ENCODE measurements at regions not wholly inside any gene's neighbourhood (a gene's known extent, or its start where the extent isn't known, plus 50 kb on each side); places are given as distances from the start of the nearest gene placed in this dataset.

- TF ChIP-seq ZNF70 (CRISPR knock-in tag; IDR thresholded peaks at IDR 0.05) (no peak), ESRRG (CRISPR knock-in tag; IDR thresholded peaks at IDR 0.05) (no peak), ZC3H10 (CRISPR knock-in tag; IDR thresholded peaks at IDR 0.05) (no peak), ZFP30 (CRISPR knock-in tag; IDR thresholded peaks at IDR 0.05) (no peak), ARNTL (CRISPR knock-in tag; IDR thresholded peaks at IDR 0.05; ENCODE audit: borderline replicate concordance, low read depth) (no peak), TCF4 (CRISPR knock-in tag; IDR thresholded peaks at IDR 0.05; ENCODE audit: borderline replicate concordance) (no peak), PPARA (CRISPR knock-in tag; IDR thresholded peaks at IDR 0.05; ENCODE audit: borderline replicate concordance) (no peak), ZNF565 (CRISPR knock-in tag; conservative IDR thresholded peaks at IDR 0.05; ENCODE audit: low read depth) (no peak), TOX (CRISPR knock-in tag; IDR thresholded peaks at IDR 0.05; ENCODE audit: borderline replicate concordance) (no peak)
- TF ChIP-seq, protein P1, sequence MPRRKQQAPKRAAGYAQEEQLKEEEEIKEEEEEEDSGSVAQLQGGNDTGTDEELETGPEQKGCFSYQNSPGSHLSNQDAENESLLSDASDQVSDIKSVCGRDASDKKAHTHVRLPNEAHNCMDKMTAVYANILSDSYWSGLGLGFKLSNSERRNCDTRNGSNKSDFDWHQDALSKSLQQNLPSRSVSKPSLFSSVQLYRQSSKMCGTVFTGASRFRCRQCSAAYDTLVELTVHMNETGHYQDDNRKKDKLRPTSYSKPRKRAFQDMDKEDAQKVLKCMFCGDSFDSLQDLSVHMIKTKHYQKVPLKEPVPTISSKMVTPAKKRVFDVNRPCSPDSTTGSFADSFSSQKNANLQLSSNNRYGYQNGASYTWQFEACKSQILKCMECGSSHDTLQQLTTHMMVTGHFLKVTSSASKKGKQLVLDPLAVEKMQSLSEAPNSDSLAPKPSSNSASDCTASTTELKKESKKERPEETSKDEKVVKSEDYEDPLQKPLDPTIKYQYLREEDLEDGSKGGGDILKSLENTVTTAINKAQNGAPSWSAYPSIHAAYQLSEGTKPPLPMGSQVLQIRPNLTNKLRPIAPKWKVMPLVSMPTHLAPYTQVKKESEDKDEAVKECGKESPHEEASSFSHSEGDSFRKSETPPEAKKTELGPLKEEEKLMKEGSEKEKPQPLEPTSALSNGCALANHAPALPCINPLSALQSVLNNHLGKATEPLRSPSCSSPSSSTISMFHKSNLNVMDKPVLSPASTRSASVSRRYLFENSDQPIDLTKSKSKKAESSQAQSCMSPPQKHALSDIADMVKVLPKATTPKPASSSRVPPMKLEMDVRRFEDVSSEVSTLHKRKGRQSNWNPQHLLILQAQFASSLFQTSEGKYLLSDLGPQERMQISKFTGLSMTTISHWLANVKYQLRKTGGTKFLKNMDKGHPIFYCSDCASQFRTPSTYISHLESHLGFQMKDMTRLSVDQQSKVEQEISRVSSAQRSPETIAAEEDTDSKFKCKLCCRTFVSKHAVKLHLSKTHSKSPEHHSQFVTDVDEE (CRISPR knock-in tag; IDR thresholded peaks at IDR 0.05), result no peak
- ATAC-seq, result no peak
Measured at GRCh38 chr9:118148990-118149389, 444.8 kb downstream of the TLR4 start.

- TF ChIP-seq TCF4 (CRISPR knock-in tag; IDR thresholded peaks at IDR 0.05; ENCODE audit: borderline replicate concordance) (no peak), GLIS3 (CRISPR knock-in tag; IDR thresholded peaks at IDR 0.05) (no peak), ARNTL (CRISPR knock-in tag; IDR thresholded peaks at IDR 0.05; ENCODE audit: borderline replicate concordance, low read depth) (no peak), CSRNP3 (CRISPR knock-in tag; IDR thresholded peaks at IDR 0.05) (no peak), ISL1 (CRISPR knock-in tag; IDR thresholded peaks at IDR 0.05) (no peak), SNAI2 (CRISPR knock-in tag; IDR thresholded peaks at IDR 0.05) (no peak), BACH2 (CRISPR knock-in tag; IDR thresholded peaks at IDR 0.05; ENCODE audit: borderline replicate concordance) (no peak), ZC3H10 (CRISPR knock-in tag; IDR thresholded peaks at IDR 0.05) (no peak), ZNF8 (CRISPR knock-in tag; IDR thresholded peaks at IDR 0.05) (no peak)
- TF ChIP-seq, protein P2, sequence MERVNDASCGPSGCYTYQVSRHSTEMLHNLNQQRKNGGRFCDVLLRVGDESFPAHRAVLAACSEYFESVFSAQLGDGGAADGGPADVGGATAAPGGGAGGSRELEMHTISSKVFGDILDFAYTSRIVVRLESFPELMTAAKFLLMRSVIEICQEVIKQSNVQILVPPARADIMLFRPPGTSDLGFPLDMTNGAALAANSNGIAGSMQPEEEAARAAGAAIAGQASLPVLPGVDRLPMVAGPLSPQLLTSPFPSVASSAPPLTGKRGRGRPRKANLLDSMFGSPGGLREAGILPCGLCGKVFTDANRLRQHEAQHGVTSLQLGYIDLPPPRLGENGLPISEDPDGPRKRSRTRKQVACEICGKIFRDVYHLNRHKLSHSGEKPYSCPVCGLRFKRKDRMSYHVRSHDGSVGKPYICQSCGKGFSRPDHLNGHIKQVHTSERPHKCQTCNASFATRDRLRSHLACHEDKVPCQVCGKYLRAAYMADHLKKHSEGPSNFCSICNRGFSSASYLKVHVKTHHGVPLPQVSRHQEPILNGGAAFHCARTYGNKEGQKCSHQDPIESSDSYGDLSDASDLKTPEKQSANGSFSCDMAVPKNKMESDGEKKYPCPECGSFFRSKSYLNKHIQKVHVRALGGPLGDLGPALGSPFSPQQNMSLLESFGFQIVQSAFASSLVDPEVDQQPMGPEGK (CRISPR knock-in tag; IDR thresholded peaks at IDR 0.05; ENCODE audit: borderline replicate concordance), result no peak
- TF ChIP-seq, protein P1 (CRISPR knock-in tag; IDR thresholded peaks at IDR 0.05), result no peak
- ATAC-seq, result no peak
Measured at GRCh38 chr9:118156846-118157245, 452.6 kb downstream of the TLR4 start.

- ATAC-seq, result no peak
Measured at GRCh38 chr9:118162716-118163115, 458.5 kb downstream of the TLR4 start.

DNA sequence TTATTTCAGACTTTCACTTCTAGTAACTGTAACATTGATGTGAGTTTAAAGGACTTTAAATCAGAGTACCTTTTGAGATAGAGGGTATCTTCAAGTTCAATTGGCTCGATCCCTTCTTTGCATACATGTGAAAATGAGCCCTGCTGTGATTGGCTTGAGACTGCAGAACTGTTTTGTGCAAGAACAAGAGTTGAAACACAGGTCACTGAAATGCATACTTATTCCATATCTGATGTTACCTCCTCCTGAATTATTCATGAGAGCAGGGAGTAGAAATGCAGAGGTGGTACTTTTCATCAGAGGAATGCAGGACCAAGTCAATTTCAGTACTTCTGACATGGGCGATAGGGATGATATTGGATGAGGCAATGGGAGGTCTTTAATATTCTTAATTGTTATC lies 459.5 kb downstream of the TLR4 start:
- TF ChIP-seq BACH2 (CRISPR knock-in tag; IDR thresholded peaks at IDR 0.05; ENCODE audit: borderline replicate concordance) (no peak), ZNF8 (CRISPR knock-in tag; IDR thresholded peaks at IDR 0.05) (no peak), CSRNP3 (CRISPR knock-in tag; IDR thresholded peaks at IDR 0.05) (no peak), SNAI2 (CRISPR knock-in tag; IDR thresholded peaks at IDR 0.05) (no peak), CSDC2 (CRISPR knock-in tag; IDR thresholded peaks at IDR 0.05) (no peak), RARB (CRISPR knock-in tag; IDR thresholded peaks at IDR 0.05) (no peak), OSR1 (CRISPR knock-in tag; IDR thresholded peaks at IDR 0.05) (no peak)
- TF ChIP-seq, protein P3, sequence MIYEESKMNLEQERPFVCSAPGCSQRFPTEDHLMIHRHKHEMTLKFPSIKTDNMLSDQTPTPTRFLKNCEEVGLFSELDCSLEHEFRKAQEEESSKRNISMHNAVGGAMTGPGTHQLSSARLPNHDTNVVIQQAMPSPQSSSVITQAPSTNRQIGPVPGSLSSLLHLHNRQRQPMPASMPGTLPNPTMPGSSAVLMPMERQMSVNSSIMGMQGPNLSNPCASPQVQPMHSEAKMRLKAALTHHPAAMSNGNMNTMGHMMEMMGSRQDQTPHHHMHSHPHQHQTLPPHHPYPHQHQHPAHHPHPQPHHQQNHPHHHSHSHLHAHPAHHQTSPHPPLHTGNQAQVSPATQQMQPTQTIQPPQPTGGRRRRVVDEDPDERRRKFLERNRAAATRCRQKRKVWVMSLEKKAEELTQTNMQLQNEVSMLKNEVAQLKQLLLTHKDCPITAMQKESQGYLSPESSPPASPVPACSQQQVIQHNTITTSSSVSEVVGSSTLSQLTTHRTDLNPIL (CRISPR knock-in tag; IDR thresholded peaks at IDR 0.05; ENCODE audit: low read depth), result no peak
- no peak for ATAC-seq

More at GRCh38 chr9:118162716-118163115, 458.5 kb downstream of the TLR4 start:
- no peak for TF ChIP-seq TOX (CRISPR knock-in tag; IDR thresholded peaks at IDR 0.05; ENCODE audit: borderline replicate concordance)
